Prostate gland (tissue), 2 donors: ENCODE measurements at regions not wholly inside any gene's neighbourhood (a gene's known extent, or its start where the extent isn't known, plus 50 kb on each side); places are given as distances from the start of the nearest gene placed in this dataset.
"Not testable (repeated sequence)": the region's sequence is repeated elsewhere in the genome, so short reads cannot be mapped to it uniquely, and the experiment has no call there.

Source experiments
- CTCF ChIP-seq, 4 experiments: fragments of 200-600 bp in 2 of 4; fragments of 450-650 bp in 2 of 4; sonication (generic) in 2 of 4; IDR thresholded peaks; 1 replicate in 3 of 4; 2 replicates in 1 of 4; pipeline ENCODE4 v1.5.1; 2016 to 2019; ENCODE audit warnings: antibody characterized with exemption in 4 of 4, mild to moderate bottlenecking in 2 of 4, moderate library complexity in 2 of 4
- POLR2A ChIP-seq: fragments of 450-650 bp; IDR thresholded peaks from one replicate; pipeline ENCODE4 v1.6.1; 2016; ENCODE audit warnings: antibody characterized with exemption, mild to moderate bottlenecking

GRCh38 chr11:71723991-71724390, 109.0 kb upstream of the DEFB108B start:
- TF ChIP-seq CTCF (IDR thresholded peaks at IDR 0.05); POLR2A: not testable (repeated sequence)
